Stimulated activated CD4-positive, alpha-beta T cell treated with anti-CD3 and anti-CD28 coated beads, Interleukin-15, amount 100 ng/mL, for 48 hours (primary cell): ENCODE measurements at regions not wholly inside any gene's neighbourhood (a gene's known extent, or its start where the extent isn't known, plus 50 kb on each side); places are given as distances from the start of the nearest gene placed in this dataset.
"Not testable (repeated sequence)": the region's sequence is repeated elsewhere in the genome, so short reads cannot be mapped to it uniquely, and the experiment has no call there.

Source experiments
- DNase-seq, 2 donors: peaks; one replicate each; pipeline ENCODE4 v3.0.0-alpha.2; 2020; ENCODE audit warnings: low read depth in 2 of 2

DNA sequence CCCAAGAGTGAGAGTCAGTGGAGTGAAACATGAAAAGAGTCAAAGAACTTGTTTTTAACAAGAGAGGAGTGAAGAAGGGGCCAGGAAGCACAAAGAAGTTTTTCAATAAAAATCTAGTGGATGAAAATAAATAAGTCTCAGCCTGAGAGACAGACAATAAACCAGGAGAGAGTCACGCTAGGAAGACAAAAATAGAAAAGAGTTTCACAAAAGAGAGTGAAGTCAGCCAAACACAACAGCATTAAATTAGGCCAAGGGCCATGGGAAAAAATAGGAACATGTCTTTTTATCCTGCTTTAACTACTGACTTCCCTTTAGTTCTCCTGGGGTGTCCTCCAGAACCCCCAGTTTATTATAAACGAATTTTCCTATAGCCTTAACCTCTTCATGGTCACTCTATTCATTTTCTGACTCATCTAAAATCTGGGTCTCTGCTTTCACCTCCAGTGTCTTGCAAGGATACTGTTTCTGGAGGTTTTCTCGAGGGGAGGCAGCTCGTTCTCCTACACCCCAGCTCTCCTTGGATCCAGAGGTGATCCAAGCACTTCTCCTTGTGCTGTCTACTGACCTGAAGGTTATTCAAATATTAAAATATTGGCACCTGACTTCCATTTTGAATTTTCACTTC is 571.5 kb upstream of the PPP2R3A start:
- DNase-seq: no peak

DNA sequence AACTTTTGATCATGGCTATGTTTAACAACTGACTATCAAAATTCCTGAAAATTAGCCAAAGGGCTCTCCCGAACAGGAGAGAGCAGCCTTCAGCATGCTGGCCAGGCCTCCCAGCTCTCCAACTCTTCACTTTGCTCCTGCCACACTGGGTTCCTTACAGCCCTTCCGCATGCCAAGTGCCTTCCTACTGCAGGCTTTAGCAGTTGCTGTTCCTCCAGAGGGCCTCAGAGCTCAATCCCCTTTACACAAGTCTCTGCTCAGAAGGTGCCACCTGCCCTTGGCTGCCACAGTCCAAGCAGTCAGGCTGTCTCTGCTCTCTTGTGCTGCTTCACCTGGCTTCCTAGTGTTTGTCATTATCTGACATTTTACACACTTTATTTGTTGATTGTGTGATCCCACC is 553.1 kb upstream of the PPP2R3A start:
- no peak for DNase-seq

DNA sequence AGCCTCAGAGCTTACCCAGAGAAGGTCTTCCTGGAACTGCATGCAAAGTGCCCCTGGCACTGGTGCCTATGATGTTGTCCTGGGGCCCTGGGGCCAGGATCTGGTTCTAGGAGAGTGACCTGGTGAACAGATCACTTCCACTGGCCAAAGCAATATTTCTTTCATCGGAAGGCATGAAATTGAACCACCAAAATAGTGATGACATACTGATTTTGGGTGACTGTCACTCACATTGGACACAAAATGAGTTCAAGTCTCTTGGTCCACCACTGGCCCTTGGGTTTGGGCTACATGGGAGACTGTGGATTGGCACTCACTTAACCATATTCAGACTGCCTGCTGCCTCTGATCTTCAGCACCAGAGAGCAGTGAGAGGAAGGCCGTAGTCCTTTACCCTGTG is 549.3 kb upstream of the PPP2R3A start:
- no peak for DNase-seq

DNA sequence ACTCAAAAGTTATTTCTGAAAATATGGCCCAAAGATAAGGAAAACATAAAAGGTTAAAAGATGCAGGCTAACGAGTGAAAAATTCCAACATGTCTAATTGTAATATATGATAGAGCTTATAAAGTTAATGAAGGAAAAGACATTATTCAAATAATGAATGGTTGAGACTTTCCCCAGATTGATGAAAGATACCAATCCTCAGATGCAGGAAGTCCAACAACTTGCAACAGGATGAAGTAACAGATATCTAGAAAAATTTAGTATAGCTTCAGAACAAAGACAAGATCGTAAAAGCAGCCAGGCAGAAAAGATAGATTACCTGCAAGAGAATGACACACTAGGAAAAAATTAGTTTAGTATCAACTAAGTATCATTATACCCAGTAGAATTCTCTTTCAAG is 546.4 kb upstream of the PPP2R3A start:
- no peak for DNase-seq

DNA sequence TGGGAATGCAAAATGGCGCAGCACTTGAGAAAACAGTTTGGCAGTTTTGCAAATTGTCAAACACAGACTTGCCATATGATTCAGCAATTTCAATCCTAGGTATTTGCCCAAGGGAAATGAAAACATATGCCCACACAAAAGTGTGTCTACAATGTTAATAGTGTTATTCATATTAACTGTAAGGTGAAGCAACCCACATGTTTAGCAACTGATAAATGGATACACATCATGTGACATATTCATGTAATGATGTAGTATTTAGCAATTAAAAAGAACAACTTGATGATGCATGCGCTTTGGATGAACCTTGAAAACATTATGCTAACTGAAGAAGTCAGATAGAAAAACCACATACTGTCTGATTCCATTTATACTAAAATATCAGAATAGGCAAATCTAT is 539.0 kb upstream of the PPP2R3A start:
- DNase-seq: no peak

DNA sequence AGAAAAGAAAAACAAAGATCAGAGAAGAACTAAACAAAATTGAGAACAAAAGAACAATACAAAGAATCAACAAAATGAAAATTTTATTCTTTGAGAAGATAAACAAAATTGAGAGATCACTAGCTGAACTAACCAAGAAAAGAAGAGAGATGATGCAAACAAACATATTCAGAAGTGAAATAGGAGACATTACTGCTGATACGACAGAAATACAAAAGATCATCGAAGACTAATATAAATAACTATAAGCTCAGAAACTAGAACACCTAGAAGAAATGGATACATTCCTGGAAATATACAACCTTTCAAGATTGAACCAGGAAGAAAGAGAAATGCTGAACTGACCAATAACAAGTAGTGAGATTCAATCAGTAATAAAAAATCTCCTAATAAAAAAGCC is 533.1 kb upstream of the PPP2R3A start:
- DNase-seq: no peak

DNA sequence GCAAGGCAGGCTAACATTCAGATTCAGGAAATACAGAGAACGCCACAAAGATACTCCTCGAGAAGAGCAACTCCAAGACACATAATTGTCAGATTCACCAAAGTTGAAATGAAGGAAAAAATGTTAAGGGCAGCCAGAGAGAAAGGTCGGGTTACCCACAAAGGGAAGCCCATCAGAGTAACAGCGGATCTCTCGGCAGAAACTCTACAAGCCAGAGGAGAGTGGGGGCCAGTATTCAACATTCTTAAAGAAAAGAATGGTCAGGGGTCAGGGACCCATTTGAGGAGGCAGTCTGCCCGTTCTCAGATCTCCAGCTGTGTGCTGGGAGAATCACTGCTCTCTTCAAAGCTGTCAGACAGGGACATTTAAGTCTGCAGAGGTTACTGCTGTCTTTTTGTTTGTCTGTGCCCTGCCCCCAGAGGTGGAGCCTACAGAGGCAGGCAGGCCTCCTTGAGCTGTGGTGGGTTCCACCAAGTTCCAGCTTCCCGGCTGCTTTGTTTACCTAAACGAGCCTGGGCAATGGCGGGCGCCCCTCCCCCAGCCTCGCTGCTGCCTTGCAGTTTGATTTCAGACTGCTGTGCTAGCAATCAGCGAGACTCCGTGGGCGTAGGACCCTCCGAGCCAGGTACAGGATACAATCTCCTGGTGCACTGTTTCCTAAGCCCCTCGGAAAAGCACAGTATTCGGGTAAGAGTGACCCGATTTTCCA is 526.5 kb upstream of the PPP2R3A start:
- DNase-seq: not testable (repeated sequence)

DNA sequence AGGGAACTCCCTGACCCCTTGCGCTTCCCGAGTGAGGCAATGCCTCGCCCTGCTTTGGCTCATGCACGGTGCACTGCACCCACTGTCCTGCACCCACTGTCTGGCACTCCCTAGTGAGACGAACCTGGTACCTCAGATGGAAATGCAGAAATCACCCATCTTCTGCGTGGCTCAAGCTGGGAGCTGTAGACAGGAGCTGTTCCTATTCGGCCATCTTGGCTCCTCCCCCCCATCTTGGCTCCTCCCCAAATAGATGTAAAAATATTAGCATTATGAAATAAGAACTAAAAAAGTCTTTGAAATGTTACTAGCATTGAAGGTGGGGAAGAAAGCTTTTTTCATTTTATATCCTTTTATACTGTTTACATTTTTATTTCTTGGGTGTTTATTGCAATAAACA is 525.9 kb upstream of the PPP2R3A start:
- not testable (repeated sequence) for DNase-seq

DNA sequence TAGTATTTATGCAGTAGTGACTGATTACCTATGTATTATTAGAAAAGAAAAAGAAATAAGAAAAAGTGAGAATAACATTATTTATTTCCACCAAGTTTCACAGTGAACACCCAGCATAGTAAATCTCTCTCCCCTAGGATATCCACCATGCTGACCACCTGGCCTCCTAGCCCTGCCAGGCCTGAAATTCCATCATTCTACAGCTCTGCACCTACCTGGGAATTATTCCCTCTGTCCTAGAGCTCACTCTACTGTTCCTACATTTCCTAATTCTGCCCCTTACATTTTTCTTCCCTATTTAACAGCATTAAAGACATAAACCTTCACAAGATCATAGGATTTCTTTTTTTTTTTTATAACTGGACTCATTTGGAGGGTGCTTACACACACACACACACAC is 525.3 kb upstream of the PPP2R3A start:
- no peak for DNase-seq

DNA sequence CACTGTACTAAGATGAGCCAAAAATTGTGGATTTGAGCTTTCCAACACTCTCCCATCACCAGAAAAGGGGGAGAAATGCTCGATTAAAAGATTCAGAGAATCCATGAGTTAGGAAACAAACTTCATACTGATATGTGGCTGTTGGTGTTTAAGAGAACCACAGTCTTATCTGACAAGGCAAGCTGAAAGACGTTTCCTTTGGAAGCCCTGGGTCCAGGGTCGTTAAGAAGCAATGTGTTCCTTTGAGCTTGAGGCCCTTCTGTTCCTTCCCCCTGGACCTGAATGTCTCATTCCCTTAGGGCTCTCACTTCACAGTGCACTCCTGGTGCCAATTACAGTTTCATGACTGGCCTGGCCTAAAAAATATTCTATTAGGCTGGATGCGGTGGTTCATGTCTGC is 524.8 kb upstream of the PPP2R3A start:
- DNase-seq: no peak

DNA sequence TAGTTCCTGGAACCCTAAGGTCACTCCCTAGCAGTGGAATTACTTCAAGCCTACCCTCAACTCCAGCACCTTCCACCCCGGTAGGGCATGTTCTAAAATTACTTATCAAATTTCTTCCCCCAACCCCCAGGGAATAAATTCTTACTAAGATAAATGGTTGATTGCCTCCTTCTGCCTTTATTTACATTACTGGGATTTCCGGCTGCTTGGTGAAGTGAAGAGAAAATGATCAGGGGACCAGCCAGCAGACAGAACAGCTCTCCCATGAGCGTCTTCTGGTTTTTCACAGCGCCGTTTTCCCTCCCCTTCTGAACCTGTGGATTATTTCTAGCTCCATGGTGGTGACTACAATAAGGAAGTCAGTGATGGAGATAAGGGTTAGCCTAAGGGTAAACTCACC is 521.5 kb upstream of the PPP2R3A start:
- DNase-seq: no peak

DNA sequence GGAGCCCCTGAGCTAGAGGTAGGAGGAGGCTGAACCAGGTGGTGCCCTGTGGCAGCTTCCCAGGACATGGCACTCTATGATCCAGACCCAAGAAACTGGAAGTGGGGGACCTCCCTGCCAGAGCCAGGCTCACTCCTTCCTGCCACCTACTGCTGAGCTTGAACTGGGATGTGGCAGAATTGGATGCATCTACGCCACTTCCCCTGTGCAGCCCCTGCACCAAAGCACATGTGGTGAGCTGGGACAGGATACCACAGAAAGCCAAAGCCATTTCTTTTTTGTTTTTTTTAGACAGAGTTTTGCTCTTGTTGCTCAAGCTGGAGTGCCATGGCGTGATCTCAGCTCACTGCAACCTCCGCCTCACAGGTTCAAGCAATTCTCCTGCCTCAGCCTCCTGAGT is 518.0 kb upstream of the PPP2R3A start:
- no peak for DNase-seq

DNA sequence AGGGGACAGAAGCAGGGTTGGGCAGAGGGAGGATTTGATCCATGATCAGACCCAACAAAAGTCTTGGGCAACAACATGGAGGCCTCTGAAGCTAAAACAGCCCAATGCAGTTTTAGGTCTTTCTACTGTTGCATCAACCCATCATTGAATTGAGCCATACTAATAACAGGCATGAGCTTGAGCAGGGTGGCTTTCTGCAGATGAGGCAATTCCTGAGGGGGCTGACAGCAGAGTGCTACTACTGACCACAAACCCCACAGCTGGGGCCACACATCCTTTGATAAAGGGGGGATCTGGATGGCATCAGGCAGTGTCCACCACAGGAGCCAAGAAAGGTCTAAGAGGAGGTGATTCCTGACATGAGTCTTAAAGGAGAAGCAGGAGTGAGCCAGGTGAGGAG is 517.0 kb upstream of the PPP2R3A start:
- DNase-seq: no peak

DNA sequence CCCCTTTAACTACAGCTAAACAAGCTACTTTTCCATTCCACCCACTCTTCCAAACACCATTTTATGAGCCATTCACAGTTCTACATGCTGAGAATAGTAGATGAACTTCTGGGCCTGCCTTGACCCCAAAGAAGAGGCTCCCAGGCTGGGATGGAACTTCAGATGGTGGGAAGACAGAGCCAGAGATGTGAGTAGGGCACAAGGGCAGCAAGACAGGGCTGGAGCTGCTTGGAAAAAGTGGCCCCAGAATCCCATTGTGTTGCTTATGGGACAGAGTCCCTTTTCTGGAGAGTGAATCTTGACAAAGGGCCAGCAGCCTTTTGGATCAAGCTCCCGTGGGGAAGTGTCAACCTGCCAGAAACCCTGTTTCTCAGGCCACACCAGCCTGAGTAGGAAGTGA is 516.5 kb upstream of the PPP2R3A start:
- DNase-seq: no peak

DNA sequence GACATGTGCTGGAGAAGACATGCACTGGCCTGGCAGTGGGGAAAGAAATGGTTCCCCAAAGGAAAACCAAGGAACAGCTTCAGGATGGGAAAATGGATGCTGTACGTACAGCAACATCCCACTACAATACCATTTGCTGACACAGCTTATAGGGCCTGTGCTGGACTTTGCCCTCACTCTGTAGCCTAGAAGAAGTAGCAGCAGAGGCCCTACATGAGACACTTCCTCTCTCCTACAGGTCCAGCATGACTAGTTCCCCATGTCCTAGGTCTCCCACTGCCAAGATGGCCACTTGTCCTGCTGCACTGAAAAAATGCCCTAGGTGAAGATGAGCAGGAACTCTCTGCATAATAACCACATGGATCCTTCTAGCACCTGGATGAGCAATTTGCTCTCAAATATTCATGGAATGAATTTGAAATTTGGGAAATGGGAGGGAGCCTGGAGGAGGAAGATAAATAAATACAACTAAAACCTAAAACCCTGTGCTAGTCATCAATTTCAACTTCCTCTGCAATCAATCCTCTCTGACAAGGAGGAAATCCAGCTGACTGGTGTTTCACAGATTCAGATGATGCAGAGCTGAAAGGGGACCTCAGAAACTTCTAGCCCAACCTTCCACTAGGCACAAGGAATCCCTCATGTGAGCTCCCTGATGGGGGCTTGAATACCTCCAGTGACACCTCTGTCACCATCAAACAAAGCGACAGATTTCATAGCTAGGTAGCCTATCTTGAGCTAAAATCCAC is 514.3 kb upstream of the PPP2R3A start:
- DNase-seq: no peak

DNA sequence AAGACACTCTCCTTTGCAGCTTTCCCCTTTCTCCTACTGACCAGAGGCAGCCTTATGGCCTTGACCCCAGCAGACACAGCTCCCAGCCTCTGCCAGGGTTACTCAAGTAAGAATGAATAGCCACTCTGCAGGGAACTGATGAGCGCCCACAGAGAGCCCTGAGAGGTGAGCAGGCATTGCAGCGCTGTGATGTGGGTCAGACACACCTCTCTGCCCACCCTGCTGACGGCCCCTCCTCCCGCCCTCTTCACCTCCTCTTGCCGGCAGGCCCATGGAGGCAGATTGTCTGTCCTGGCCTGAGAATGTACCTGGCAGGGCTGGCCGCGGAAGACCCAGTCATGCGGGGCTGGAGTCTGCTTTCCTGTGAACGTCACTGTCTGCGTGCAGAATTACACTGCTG is 512.6 kb upstream of the PPP2R3A start:
- no peak for DNase-seq

DNA sequence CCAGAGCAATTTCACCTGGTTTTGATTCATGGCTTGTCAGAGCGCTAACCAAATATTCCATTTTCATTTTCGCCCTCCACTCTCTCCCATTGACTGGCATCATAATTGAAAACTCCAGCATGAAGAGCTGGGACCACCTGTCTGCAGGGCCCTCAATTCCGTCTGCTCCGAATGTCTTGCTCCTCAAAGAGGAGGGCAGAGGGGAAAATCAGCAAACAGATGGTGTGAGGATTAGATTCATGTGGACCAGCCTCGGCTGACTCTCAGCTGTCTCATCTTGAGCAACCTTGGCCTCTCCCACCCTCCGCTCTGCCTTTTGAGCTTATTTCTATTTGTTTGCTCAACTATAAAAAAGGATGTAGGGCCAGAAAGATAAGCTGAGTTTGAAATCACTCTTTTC is 512.2 kb upstream of the PPP2R3A start:
- no peak for DNase-seq

DNA sequence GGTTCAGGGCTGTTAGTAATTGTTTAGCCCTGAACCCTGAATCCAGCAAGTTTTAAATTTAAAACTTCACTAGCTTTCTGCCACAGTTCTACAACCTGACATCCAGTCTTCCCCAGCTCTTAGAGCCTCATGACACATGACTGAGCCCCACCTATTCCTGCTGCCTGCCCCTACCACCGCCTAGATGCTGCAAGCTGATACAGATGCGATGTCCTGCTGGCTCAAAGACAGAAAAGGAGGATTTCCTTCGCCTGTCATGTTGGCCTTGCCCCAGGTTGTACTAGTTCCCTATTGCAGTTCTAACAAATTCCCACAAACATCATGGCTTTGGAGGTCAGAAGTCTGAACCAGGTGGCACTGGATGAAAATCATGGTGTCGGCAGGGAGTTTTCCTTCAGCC is 510.6 kb upstream of the PPP2R3A start:
- no peak for DNase-seq

DNA sequence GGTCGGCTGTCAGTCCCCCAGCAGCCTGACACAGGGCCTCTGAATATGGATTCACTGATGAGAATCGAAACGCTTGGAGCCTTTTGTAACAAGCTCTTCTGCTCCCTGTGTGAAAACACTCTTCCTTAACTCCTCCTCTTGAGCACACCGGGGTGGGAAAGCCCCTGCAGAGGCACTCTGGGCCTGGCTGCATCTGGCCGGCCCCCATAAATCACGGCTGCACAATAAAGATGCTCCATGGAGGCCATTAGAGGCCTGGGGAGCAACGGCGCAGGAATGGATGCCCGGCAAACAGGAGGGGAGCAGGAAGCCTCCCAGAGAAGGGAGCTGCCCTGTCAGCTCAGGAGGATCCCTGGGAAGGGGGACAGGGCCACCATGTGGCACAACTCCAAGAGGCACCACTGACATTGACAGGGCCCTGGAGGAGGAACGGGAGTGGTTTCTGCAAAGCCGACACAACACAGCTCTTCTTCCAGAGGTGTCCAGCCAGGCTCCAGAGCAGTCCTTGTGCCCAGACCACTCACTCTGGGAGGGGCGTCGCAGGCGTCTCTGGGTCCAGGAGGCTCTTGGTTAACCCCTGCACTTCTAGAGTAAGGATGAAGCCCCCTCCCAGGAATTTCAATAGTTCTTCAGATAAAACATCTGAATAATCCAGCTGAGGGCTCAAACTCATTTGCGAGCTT is 509.3 kb upstream of the PPP2R3A start:
- DNase-seq: no peak

DNA sequence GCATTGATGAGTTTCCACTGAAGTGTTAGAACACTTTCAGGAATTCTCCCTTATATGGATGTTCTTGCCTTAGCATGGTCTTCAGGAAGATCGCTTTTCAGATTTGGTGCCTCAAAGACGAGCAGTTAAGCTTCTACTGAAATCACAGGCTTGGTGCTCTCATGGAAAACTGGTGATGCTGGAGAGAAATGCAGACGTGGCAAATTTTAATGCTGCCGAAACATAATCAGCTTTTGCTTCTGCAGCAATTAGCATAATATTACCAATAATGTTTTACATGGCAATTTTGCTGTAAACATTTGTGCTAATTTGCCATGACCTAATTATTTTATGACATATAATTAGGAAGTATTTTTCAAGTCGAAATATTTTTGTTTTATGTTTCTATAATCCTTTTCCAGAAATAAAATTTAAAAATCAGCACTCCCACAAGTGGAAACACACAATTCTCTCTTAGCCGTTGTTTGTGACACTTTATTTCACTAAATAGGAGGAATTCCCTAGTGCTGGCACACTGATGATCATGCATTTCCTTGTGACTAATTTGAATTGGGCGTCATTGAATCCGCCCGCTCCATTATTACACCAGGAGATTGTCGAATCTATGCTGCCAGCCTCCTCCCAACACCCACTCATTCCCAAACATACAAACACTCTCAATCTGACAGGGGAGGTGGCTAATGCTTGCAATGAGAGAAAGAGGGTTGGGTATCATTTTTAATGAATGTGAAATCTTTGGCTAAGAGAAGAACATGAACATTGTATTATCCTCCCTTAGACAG is 506.8 kb upstream of the PPP2R3A start:
- DNase-seq: no peak

DNA sequence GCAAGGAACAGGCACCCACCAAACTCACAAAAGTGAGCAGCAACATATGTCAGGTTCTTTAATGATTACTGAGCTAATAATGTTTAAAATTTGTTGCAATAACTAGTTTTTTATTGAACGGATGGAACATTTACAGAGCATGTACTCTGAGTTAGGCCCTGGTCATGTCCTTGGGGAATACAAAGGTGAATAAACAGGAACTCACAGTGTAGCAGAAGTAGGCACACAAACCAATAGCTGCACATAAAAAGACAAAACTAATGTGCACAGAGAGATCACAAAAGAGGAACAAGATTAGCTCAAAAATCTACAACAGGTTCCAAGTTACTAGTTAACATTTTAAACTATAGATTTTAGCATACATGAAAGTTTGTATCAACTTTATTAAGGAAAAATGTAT is 505.3 kb upstream of the PPP2R3A start:
- no peak for DNase-seq

DNA sequence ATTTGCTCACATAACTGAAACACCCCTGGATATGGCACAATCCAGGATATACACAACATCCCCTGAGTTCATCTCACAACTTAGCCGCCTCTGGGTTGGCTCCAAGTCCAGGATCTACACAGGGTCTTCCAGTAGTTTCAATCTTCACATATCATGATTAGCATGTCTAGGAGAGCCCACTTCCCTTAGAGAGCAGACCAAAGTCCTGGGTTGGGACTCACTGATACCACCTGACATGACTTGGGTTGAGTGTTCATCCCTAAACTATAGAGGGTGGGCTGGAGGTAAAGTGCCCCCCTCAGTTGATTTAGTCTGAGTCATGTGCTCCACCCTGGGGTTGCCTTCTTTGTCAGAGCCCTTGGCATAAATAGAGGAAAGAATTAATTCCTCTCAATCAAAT is 493.6 kb upstream of the PPP2R3A start:
- no peak for DNase-seq
